HUES6 (cell line): ENCODE measurements at regions not wholly inside any gene's neighbourhood (a gene's known extent, or its start where the extent isn't known, plus 50 kb on each side); places are given as distances from the start of the nearest gene placed in this dataset.

Experiments
- H3K27ac ChIP-seq: 2 replicates; pipeline ENCODE4 v1.7.0; 2013; ENCODE audit warnings: low read depth, mild to moderate bottlenecking, low read length, inconsistent platforms
- H3K27me3 ChIP-seq: 2 replicates; pipeline ENCODE4 v1.6.1; 2013; ENCODE audit warnings: low read length; ENCODE audit not compliant: control insufficient read depth, insufficient read depth
- H3K36me3 ChIP-seq: 2 replicates; pipeline ENCODE4 v1.6.1; 2013; ENCODE audit warnings: low read length; ENCODE audit not compliant: control insufficient read depth, insufficient read depth
- H3K4me1 ChIP-seq: 2 replicates; pipeline ENCODE4 v1.6.1; 2013; ENCODE audit warnings: low read length; ENCODE audit not compliant: control insufficient read depth, insufficient read depth
- H3K4me3 ChIP-seq: 2 replicates; pipeline ENCODE4 v1.5.1; 2013; ENCODE audit warnings: low read depth, low read length
- H3K9ac ChIP-seq: one replicate; pipeline ENCODE4 v1.6.1; 2013; ENCODE audit warnings: mild to moderate bottlenecking, low read length
- H3K9me3 ChIP-seq: 2 replicates; pipeline ENCODE4 v1.6.1; 2013; ENCODE audit warnings: low read depth, low read length; ENCODE audit not compliant: control insufficient read depth, insufficient read depth

DNA sequence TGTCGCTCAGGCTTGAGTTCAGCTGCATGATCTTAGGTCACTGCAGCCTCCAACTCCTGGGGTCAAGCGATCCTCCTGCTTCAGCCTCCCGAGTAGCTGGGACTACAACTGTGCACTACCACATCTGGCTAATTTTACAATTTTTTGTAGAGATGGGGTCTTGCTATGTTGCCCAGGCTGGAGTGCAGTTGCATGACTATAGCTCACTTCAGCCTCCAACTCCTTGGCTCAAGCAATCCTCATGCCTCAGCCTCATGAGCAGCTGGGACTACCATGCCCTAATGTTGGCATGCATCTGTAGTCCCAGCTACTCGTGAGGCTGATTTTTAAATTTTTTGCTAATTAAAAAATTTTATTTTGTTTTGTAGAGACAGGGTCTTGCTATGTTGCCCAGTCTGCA, 101.9 kb upstream of the NPTX2 start:
- Histone ChIP-seq H3K4me1 (no peaks in the 10 kb centered on the region), H3K9ac (no peak overlapping the region), H3K27me3 (no peaks in the 10 kb centered on the region; the same call in 1 of the 2 replicates), H3K27ac (no peak overlapping the region), H3K9me3 (no peaks in the 10 kb centered on the region), H3K4me3 (no peak overlapping the region), H3K36me3 (no peaks in the 10 kb centered on the region)

DNA sequence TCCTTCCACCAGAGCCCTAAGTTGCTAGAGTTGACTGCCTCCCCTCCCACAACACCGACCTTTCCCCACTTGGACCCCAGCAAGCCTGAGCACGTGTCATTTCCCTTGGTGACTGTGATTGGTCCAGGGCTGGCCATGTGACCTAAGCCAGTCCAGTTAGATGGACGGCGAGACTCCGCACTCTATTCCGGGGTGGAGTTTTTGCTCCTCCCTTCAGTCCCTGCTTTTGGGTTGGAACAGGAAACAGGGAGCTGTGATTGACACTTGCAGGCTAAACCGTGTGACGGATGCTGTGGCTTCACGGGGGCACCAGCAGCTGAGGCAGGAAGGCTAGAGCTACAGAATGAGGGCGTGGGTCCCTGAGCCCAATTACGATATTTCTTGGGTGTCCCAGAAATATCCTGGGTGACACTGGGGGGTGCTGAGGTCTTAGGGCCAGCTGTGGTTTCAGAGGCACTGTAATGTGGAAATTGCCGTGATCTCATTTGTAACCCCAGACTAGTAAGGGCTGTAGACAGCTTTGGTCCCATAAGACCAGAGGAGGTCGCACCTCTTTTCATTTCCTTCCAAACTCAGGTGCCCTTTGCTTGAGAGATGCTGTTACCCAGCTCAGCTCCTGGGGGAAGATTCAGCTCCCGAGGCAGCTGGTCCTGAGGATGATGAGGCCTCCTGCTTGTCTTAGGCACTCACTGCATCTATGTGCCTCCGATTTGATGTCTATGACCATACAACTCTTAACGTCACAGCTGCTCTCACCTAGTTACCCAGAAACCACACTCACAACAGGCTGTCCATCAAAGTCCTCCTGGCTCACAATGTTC, 102.7 kb upstream of the NPTX2 start:
- H3K9ac ChIP-seq = no peak overlapping the region
- no peaks in the 10 kb centered on the region for H3K4me1 ChIP-seq
- H3K27me3 ChIP-seq = no peaks in the 10 kb centered on the region; the same call in 1 of the 2 replicates
- H3K36me3 ChIP-seq = no peaks in the 10 kb centered on the region
- H3K4me3 ChIP-seq = no peak overlapping the region
- H3K9me3 ChIP-seq = no peaks in the 10 kb centered on the region
- no peak overlapping the region for H3K27ac ChIP-seq

DNA sequence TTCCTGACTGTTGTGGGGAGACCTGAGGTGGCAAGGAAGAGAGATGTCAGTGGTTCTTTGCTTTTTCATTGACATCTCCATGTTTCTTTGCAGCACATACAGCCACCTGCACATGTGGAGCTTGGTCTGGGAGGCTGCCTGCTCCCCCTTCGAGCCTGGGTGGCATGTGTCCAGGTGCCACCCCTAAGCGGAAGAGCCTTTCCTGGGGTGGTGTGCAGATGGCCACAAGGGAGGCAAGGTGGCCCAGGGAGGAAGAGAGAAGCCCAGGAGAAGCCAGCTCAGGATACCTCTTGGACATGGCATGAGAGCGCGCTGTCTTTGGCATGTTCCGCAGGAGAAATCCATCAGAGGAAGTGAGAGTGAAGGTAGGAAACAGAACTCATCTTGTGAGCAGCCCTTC, 105.9 kb upstream of the NPTX2 start:
- Histone ChIP-seq H3K4me3 (no peak overlapping the region), H3K27ac (no peak overlapping the region), H3K36me3 (no peaks in the 10 kb centered on the region), H3K9ac (no peak overlapping the region), H3K27me3 (no peaks in the 10 kb centered on the region; the same call in 1 of the 2 replicates), H3K4me1 (no peaks in the 10 kb centered on the region), H3K9me3 (no peaks in the 10 kb centered on the region)

DNA sequence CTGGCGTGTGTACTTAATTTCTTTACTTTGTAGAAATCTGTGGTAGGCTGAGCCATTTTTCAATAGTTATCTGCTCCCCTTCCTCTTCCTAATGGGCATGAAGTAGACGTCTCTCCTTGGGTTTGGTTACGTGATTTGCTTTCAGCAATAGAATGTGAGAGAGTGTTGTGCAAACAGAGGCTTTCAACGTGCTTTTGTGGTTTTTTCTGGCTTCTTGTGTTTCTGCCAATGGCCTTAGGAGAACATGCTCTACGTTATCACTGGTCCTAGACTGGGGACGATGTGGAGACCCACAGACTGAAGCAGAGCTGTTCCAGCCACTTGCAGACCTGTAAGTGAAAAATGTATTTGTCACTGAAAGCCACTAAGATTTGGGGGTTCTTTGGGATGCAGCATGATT, 107.2 kb upstream of the NPTX2 start:
- no peaks in the 10 kb centered on the region for H3K9me3 ChIP-seq
- H3K4me1 ChIP-seq = no peaks in the 10 kb centered on the region
- no peak overlapping the region for H3K27ac ChIP-seq
- no peak overlapping the region for H3K4me3 ChIP-seq
- no peaks in the 10 kb centered on the region for H3K36me3 ChIP-seq
- H3K27me3 ChIP-seq = no peaks in the 10 kb centered on the region; the same call in 1 of the 2 replicates
- no peak overlapping the region for H3K9ac ChIP-seq

DNA sequence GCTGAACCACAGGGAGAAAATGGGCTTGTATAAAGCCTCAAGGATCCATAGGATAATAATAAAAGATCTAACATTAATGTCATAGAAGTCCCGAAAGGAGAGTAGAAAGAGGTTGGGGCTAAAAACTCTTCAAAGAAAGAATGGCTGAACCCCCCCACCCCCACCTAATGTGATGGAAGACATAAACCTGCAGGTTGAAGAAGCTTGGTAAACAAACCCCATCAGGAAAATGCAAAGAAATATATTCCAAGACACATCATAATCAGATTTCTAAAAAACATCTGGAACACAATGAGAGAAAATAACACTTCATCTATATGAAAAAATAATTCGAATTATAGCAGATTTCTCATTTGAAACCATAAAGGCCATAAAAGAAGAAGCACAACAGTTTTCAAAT, 105.6 kb upstream of the BAIAP2L1 start:
- Histone ChIP-seq H3K4me1 (no peaks in the 10 kb centered on the region), H3K27me3 (no peaks in the 10 kb centered on the region; the same call in 1 of the 2 replicates), H3K9me3 (no peaks in the 10 kb centered on the region), H3K4me3 (no peak overlapping the region), H3K36me3 (no peaks in the 10 kb centered on the region), H3K9ac (no peak overlapping the region), H3K27ac (no peak overlapping the region)

DNA sequence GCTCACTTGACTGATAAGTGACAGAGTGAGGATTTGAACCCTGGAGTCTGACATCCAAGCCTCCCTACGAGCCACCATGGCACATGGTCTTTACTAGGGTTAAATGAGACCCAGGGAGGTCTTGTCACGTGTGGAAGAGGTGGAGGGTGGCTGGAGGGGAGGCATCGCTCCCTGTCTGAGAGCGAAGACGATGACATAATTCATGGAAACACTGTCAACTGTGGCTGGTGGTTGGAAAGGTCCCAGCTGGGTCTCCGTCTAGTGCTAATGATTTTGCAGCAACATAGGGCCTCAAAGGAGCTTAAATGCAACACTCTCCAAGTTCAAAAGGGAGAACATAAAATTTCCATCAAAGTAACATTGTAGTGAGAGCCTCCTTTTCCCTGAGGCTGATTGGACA, 99.9 kb upstream of the BAIAP2L1 start:
- H3K9me3 ChIP-seq = peaks cover 18% of the 10 kb centered on the region
- H3K9ac ChIP-seq = no peak overlapping the region
- H3K4me3 ChIP-seq = no peak overlapping the region
- no peaks in the 10 kb centered on the region for H3K4me1 ChIP-seq
- H3K36me3 ChIP-seq = no peaks in the 10 kb centered on the region
- H3K27me3 ChIP-seq = no peaks in the 10 kb centered on the region
- H3K27ac ChIP-seq = no peak overlapping the region

DNA sequence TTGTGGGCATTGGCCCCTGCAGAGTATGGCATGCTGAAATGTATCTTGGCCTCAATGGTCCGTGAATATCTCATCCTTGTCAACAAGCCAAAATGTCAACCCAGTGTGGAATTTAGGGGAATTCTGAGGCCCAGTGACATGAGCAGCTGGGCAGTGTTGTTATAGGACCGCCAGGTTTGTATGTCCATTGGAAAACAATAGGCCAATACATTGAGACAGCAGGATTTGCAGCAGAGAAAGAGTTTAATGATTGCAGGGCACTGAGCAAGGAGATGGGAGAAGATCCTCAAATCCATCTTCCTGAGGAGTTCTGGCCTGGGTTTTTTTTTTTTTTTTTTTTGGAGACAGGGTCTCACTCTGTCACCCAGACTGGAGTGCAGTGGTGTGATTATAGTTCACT, 95.7 kb upstream of the BAIAP2L1 start:
- Histone ChIP-seq H3K27me3 (no peaks in the 10 kb centered on the region), H3K36me3 (no peaks in the 10 kb centered on the region), H3K27ac (no peak overlapping the region), H3K4me3 (no peak overlapping the region), H3K4me1 (no peaks in the 10 kb centered on the region), H3K9ac (no peak overlapping the region), H3K9me3 (peaks cover 21% of the 10 kb centered on the region)

DNA sequence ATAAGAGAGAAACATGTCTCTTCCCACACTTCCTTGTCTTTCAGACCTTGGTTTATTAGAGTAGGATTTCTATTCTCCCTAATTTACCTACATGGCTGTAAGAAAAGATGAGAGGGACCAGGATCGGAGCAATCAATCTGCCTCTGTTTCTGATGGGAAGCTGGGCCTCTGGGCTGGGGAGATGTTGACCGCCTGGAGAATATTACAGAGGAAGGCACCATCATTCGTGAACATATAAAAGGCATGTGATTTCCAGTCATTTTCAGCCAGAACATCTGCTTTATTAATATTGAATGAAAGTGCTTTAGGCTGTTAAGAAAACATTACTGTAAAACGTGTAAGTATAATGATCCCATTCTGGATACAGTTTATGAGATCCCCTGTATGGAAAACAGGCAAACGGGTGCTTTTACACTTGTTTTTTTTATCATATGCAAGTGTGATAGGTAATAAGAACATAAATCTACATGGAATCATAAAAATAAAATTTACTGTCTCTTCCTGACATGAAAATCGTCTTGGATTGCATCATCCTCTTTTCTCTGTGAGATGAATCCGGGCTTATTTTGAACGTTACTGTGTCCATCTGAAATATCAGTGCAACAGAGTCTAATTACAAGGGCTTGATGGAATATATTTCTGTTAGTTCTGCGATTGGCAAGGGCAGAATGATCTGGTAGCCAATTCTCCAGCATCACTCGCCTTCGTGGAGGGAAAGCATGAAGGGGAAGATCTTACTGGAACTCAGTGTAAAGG, 94.5 kb upstream of the BAIAP2L1 start:
- H3K36me3 ChIP-seq = no peaks in the 10 kb centered on the region
- no peak overlapping the region for H3K9ac ChIP-seq
- no peaks in the 10 kb centered on the region for H3K27me3 ChIP-seq
- H3K9me3 ChIP-seq = peaks cover 20% of the 10 kb centered on the region
- H3K27ac ChIP-seq = no peak overlapping the region
- H3K4me1 ChIP-seq = no peaks in the 10 kb centered on the region
- no peak overlapping the region for H3K4me3 ChIP-seq

DNA sequence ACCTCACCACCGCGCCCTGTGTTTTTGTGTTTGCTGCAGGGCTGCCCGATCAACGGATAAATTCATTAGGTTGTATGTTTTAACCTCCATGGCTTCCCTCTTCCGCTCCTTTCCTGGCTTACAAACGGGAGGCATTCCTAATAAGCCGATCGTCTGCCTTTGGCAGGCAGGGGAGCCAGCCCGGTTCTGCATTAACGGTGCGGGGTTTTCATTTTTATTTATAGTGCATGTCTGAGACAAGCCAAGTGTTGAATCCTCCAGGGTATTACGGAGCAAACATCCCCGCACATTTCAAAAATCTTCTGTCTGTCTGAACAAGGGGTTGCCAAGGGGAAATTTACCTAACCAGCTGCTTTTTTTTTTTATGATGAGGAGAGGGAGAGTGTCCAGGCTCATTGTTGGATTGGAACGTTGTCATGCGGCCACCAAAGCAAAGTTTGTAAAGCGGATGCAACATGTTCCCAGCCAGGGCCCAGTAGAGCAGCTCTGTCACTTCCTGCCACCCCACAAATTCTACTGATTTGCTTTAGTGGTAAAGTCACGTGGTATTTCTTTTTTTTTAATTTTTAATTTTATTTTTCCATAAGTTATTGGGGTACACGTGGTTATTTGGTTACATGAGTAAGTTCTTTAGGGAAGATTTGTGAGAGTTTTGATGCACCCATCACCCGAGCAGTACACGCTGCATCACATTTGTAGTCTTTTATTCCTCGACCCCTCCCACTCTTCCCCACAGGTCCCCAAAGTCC, 92.3 kb upstream of the BAIAP2L1 start:
- no peak overlapping the region for H3K4me3 ChIP-seq
- no peaks in the 10 kb centered on the region for H3K36me3 ChIP-seq
- H3K9me3 ChIP-seq = peaks cover 17% of the 10 kb centered on the region
- no peak overlapping the region for H3K27ac ChIP-seq
- H3K4me1 ChIP-seq = no peaks in the 10 kb centered on the region
- H3K9ac ChIP-seq = no peak overlapping the region
- H3K27me3 ChIP-seq = no peaks in the 10 kb centered on the region

DNA sequence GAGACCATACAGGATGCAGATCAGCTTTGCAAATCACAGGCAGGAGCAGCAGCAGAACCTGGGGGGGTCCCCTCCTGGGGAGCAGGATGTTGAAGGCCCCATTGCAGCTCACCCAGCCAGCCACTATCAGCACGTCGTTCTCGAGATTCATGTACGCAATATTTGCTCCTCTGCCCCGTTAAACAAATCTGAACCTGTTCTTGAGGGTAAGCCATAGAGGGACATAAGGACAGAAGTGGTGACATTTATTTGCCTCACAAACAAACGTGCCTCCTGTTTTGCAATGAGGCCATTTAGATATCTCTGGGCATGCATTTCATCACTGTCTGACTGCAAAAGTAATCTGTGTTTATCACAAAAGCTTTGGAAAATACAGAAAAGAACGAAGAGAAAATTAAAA, 87.3 kb upstream of the BAIAP2L1 start:
- no peaks in the 10 kb centered on the region for H3K36me3 ChIP-seq
- no peak overlapping the region for H3K4me3 ChIP-seq
- H3K9me3 ChIP-seq = no peaks in the 10 kb centered on the region
- H3K4me1 ChIP-seq = no peaks in the 10 kb centered on the region
- H3K27me3 ChIP-seq = no peaks in the 10 kb centered on the region
- H3K27ac ChIP-seq = no peak overlapping the region
- H3K9ac ChIP-seq = no peak overlapping the region
